Tibial nerve (tissue), 4 donors: ENCODE measurements at regions not wholly inside any gene's neighbourhood (a gene's known extent, or its start where the extent isn't known, plus 50 kb on each side); places are given as distances from the start of the nearest gene placed in this dataset.

ENCODE experiments used
- DNase-seq, 2 donors: peaks; one replicate each; pipeline ENCODE4 v3.0.0-alpha.2; 2019; ENCODE audit warnings: low spot score in 2 of 2
- H3K27ac ChIP-seq, 4 donors: fragments of 200-600 bp; sonication (generic) in 3 of 4; one replicate each; pipeline ENCODE4 v1.5.1; 2017 to 2019; ENCODE audit warnings: mild to moderate bottlenecking in 1 of 4
- H3K27me3 ChIP-seq, 2 donors: fragments of 200-600 bp; sonication (generic) in 1 of 2; one replicate each; pipeline versions ENCODE4 v1.5.1 to v1.6.0; 2017 to 2019
- H3K36me3 ChIP-seq, 3 donors: fragments of 200-600 bp; sonication (generic); one replicate each; pipeline ENCODE4 v1.5.1; 2018 to 2019
- H3K4me1 ChIP-seq, 4 donors: fragments of 200-600 bp; sonication (generic) in 3 of 4; one replicate each; pipeline ENCODE4 v1.5.1; 2017 to 2019
- H3K4me3 ChIP-seq, 4 donors: fragments of 200-600 bp; sonication (generic) in 3 of 4; one replicate each; pipeline ENCODE4 v1.5.1; 2017 to 2019; ENCODE audit warnings: mild to moderate bottlenecking in 1 of 4, moderate library complexity in 1 of 4
- H3K9me3 ChIP-seq, 4 donors: fragments of 200-600 bp; sonication (generic) in 3 of 4; one replicate each; pipeline ENCODE4 v1.5.1; 2017 to 2019
- CTCF ChIP-seq, 5 experiments: fragments of 200-600 bp in 3 of 5; fragments of 450-650 bp in 2 of 5; sonication (generic) in 3 of 5; IDR thresholded peaks; one replicate each; pipeline ENCODE4 v1.5.1; 2016 to 2019; ENCODE audit warnings: antibody characterized with exemption in 5 of 5, mild to moderate bottlenecking in 3 of 5, moderate library complexity in 2 of 5
- EP300 ChIP-seq, 2 donors: sonication (generic); formaldehyde crosslinking; IDR thresholded peaks; one replicate each; pipeline ENCODE4 v1.6.1; 2017; ENCODE audit warnings: antibody characterized with exemption in 2 of 2, mild to moderate bottlenecking in 1 of 2
- POLR2A ChIP-seq, 2 donors: fragments of 450-650 bp; IDR thresholded peaks; one replicate each; pipeline ENCODE4 v1.6.1; 2017; ENCODE audit warnings: antibody characterized with exemption in 2 of 2, mild to moderate bottlenecking in 2 of 2, moderate library complexity in 2 of 2
- WGBS, 2 donors: methylation state at CpG; one replicate each; pipeline ENCODE4 v1.1.5; 2018; 5-methylcytosine and 5-hydroxymethylcytosine counted together

- Histone ChIP-seq H3K27ac (no peak overlapping the region), H3K27me3 (no peaks in the 10 kb centered on the region), H3K4me1 (peaks cover 0 to 32% (median 14%) of the 10 kb centered on the region in 4 donors), H3K4me3 (no peak overlapping the region), H3K36me3 (no peaks in the 10 kb centered on the region), H3K9me3 (no peaks in the 10 kb centered on the region)
- no peak for TF ChIP-seq CTCF (IDR thresholded peaks at IDR 0.05)
- TF ChIP-seq POLR2A (IDR thresholded peaks at IDR 0.05), result no peak
- TF ChIP-seq EP300 (IDR thresholded peaks at IDR 0.05), result no peak
- WGBS, 2 donors, result 18 to 34% methylated on average over 1 of the region's 1 CpG
- no peak for DNase-seq
Observed at GRCh38 chr6:140082867-140083297, 708.4 kb upstream of the CITED2 start.

GRCh38 chr6:140079328-140079727 lies 704.9 kb upstream of the CITED2 start:
- TF ChIP-seq EP300 (IDR thresholded peaks at IDR 0.05) (peak in 1 of 2 donors; percentile 41), CTCF (IDR thresholded peaks at IDR 0.05) (no peak)
- H3K27ac ChIP-seq, result peak overlapping the region in 3 of 4 donors; percentile 9 to 74 (median 55)
- no peak for DNase-seq
- H3K4me1 ChIP-seq, result peaks cover 0 to 36% (median 16%) of the 10 kb centered on the region in 4 donors
- WGBS, 2 donors, result 50 to 53% methylated on average over 5 of the region's 5 CpGs
- H3K9me3 ChIP-seq, result no peaks in the 10 kb centered on the region
- no peaks in the 10 kb centered on the region for H3K36me3 ChIP-seq
- H3K27me3 ChIP-seq, result no peaks in the 10 kb centered on the region
- H3K4me3 ChIP-seq, result no peak overlapping the region

- WGBS, 2 donors, result 16 to 17% methylated on average over 3 of the region's 3 CpGs
- Histone ChIP-seq H3K9me3 (no peaks in the 10 kb centered on the region), H3K27ac (peak overlapping the region; percentile 9 to 74 (median 39)), H3K4me1 (peaks cover 0 to 36% (median 16%) of the 10 kb centered on the region in 4 donors), H3K27me3 (no peaks in the 10 kb centered on the region), H3K4me3 (no peak overlapping the region), H3K36me3 (no peaks in the 10 kb centered on the region)
- no peak for DNase-seq
- TF ChIP-seq POLR2A (IDR thresholded peaks at IDR 0.05), result no peak
- TF ChIP-seq CTCF (IDR thresholded peaks at IDR 0.05), result no peak
- no peak for TF ChIP-seq EP300 (IDR thresholded peaks at IDR 0.05)
Observed at GRCh38 chr6:140078561-140079125, 704.2 kb upstream of the CITED2 start.

GRCh38 chr6:140077827-140078560 lies 703.5 kb upstream of the CITED2 start:
- H3K27ac ChIP-seq, result peak overlapping the region; percentile 9 to 74 (median 39)
- H3K9me3 ChIP-seq, result no peaks in the 10 kb centered on the region
- no peak for DNase-seq
- H3K4me1 ChIP-seq, result peaks cover 0 to 38% (median 15%) of the 10 kb centered on the region in 4 donors
- 50 to 52% methylated on average over 5 of the region's 5 CpGs for WGBS, 2 donors
- TF ChIP-seq POLR2A (IDR thresholded peaks at IDR 0.05) (no peak), CTCF (IDR thresholded peaks at IDR 0.05) (no peak), EP300 (IDR thresholded peaks at IDR 0.05) (no peak)
- no peak overlapping the region for H3K4me3 ChIP-seq
- no peaks in the 10 kb centered on the region for H3K36me3 ChIP-seq
- no peaks in the 10 kb centered on the region for H3K27me3 ChIP-seq

DNA sequence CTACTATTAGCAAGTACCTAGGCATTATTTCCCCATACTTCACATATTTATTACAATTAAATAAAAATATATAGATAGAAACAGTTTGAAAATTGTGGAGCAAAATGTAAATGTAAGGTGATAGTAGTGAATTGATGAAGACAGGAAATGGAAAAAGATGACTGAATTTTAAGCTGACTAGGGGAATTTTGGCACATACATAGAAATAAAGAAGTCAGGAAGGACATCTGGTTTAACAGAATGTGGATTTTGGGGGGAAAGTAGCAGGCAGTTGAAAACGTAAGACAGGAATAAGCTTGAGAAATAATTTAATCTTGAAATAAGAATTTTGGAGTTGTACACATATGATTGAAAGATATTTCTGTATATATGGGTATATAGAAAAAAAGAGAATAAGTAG lies 701.7 kb upstream of the CITED2 start:
- TF ChIP-seq CTCF (IDR thresholded peaks at IDR 0.05) (no peak), EP300 (IDR thresholded peaks at IDR 0.05) (no peak), POLR2A (IDR thresholded peaks at IDR 0.05) (no peak)
- Histone ChIP-seq H3K27me3 (no peaks in the 10 kb centered on the region), H3K4me1 (peaks cover 0 to 47% (median 19%) of the 10 kb centered on the region in 4 donors), H3K36me3 (no peaks in the 10 kb centered on the region), H3K27ac (no peak overlapping the region), H3K4me3 (no peak overlapping the region), H3K9me3 (no peaks in the 10 kb centered on the region)
- WGBS, 2 donors, result 92 to 93% methylated on average over 1 of the region's 1 CpG
- DNase-seq, result no peak
